ENCODE measurements at regions not wholly inside any gene's neighbourhood (a gene's known extent, or its start where the extent isn't known, plus 50 kb on each side); places are given as distances from the start of the nearest gene placed in this dataset.

DNA sequence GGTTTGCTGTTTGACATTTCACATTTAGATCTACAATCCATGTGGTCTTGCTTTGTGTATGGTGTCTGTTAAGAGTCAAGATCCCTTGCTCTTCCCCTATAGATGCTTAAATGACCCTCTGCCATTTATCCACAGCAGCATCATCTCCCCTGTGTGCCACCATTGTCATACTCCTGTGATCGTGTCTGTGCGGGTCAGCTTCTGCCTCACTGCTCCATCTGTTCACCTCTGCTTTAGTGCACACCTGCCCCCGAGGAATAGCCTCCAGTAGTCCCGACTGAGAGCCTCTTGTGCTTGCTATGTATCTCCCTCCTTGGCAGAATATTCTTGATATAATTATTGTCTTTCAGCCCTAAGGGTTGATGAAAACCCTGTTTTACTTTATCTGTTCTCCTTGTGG lies 551.2 kb downstream of the CDH26 start:
- no peak for DNase-seq (ENCODE audit: low read depth in 2 of 2)

- DNase-seq (ENCODE audit: low read depth in 2 of 2), result no peak
Measured at GRCh38 chr20:60510356-60510755, 552.1 kb downstream of the CDH26 start.

DNA sequence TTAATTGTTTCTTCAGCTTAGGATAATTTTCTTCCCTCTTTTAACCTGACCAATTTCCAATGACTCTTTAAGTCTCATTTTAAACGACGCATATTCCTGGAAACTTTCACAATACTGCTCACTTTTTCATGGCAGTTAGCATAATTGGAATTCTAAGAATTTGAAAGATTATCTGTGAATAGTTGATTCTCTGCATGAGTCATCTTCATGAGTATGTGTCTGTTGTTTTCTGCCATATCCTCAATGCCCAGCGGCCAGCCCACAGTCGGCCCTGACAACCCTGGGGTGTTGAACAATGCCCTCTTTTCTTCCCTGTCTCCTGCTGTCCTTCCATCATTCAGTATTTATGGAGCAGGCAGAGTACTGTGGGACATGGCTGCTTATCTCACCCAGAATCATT lies 554.2 kb downstream of the CDH26 start:
- no peak for DNase-seq (ENCODE audit: low read depth in 2 of 2)

GRCh38 chr20:60513141-60513540 lies 554.9 kb downstream of the CDH26 start:
- DNase-seq (ENCODE audit: low read depth in 2 of 2), result no peak

DNA sequence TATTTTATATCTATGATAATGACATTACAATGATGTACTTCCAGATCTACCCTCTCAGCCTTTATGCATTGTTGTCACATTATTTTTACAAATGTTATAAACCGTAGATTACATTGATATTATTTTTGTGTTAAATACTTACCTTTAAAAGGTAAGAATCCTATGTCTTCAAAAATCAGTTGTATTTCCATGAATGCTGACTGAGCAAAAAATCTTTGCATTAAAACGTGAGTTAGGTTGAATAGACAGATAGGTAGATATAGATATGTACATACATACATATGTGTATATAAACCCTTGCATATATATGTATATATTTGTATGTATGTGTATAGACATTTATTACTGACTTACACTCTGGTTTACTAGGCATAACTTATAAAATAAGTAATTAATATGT lies 558.2 kb downstream of the CDH26 start:
- DNase-seq (ENCODE audit: low read depth in 2 of 2), result no peak

- no peak for DNase-seq (ENCODE audit: low read depth in 2 of 2)
Measured at GRCh38 chr20:60518022-60518421, 559.8 kb downstream of the CDH26 start.

DNA sequence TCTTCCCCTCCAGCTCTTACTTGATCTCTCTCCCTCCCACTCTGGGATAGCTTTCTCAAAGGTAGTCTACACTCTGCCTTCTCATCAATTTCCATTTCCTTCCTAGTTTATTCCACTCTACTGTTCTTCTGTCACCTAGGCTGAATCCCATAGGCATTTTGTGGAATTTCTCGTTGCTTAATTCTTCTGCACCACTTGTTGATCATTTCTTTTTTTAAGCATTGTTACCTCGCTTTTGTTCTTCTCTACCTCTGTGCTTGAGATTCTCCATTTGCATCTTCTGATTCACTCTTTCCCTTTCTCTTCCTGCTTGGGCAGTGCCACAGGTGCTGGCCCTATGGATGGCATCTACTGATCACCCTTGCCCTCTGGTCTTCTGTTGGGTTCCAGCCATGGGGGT lies 567.2 kb downstream of the CDH26 start:
- no peak for DNase-seq (ENCODE audit: low read depth in 2 of 2)

DNA sequence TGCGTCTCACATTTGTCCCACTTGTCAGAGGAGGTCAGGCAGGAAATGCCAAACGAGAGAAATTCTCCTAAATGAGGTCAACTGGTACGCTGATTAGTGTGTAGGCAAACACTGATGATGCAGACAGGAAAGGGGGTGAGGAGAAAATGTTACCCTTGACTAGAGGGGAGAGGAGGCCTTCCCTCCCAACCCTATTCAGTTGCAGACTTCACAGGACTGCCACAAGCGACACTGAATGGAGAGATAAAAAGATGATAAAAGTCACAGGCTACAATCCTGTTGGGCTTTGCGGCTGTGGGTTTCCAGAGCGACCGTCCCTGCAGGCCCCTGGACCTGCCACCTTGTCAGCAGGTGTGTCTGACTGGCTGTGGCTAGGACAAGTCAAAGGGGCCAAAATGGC lies 569.4 kb downstream of the CDH26 start:
- no peak for DNase-seq (ENCODE audit: low read depth in 2 of 2)

- no peak for DNase-seq (ENCODE audit: low read depth in 2 of 2)
Measured at GRCh38 chr20:60528141-60528540, 569.9 kb downstream of the CDH26 start.

DNA sequence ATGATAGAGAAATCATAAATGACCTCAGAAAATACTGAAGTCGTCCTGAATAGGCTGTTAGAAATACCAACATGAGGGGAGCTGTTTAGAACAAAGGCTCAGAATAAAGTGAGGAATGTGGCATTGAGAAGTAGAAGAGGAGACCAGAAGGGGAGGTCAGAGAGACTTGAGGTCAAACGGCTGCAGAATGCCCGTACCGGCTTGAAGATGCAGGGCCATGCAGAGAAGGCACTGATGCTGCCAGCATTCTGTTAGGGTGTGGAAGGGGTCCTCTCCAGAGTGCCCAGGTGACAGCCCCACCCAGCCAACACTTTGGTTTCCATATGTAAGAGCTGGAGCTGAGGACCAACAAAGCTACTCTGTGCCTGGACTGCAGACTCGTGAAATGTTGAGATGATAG lies 570.9 kb downstream of the CDH26 start:
- no peak for DNase-seq (ENCODE audit: low read depth in 2 of 2)

DNA sequence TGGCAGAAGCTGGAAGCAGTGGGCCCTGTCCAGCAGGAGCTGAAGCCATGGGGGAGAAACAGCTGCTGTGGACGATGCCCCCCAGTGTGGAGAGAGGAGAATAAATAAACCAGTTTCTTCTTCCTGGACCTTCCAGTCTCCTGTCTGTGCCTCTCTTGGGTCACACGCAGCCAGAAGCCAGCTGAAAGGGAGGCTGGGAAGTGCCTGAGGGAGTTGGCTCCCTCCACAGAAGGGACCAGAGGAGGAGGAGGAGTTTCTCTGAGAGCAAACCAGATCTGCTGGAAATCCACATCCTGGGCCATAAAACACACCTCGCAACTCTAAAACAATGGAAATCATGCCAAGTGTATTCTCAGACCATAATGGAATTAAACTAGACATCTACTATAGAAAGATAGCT lies 577.0 kb downstream of the CDH26 start:
- no peak for DNase-seq (ENCODE audit: low read depth in 2 of 2)

DNA sequence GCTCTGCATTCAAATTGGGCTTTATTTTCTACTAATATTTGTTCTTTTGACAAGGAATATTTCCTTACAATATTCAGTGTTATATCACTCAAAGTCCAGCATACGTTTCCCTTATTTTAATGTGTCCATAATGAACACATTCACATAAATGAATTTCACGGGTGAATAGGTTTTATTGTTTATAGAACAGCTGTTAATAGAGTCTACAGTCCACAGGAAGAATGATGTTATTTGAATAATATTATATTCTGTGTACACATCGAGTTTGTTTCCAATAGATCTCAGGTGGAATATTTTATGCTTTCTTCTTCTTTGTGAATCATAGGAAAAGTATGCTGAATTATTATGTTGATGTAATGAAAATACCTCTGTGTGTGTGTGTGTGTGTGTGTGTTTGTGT lies 582.4 kb downstream of the CDH26 start:
- no peak for DNase-seq (ENCODE audit: low read depth in 2 of 2)

DNA sequence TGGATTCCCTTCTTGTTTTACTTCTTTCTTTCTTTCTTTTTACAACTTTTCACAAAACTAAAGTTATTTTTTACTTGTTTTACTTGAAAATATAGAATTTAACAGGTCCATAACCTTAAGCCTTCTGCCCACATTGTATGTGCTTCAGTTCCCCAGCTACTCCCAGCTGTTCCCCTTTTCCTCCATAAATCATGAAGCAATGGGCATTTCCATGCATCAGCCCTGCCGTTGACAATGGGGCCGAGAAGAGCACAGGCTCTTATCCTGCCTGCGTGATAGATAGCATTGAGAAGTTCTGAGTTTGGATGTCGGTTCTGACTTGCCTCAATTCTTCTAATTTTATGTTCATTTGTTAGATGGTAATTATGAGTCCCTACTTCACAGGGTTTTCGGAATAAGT lies 583.8 kb downstream of the CDH26 start:
- DNase-seq (ENCODE audit: low read depth in 2 of 2), result no peak

GRCh38 chr20:60543598-60543997 lies 585.4 kb downstream of the CDH26 start:
- DNase-seq (ENCODE audit: low read depth in 2 of 2), result no peak

GRCh38 chr20:60553095-60553494 lies 594.9 kb downstream of the CDH26 start:
- no peak for DNase-seq (ENCODE audit: low read depth in 2 of 2)

GRCh38 chr20:60558486-60558885 lies 600.3 kb downstream of the CDH26 start:
- DNase-seq (ENCODE audit: low read depth in 2 of 2), result no peak

DNA sequence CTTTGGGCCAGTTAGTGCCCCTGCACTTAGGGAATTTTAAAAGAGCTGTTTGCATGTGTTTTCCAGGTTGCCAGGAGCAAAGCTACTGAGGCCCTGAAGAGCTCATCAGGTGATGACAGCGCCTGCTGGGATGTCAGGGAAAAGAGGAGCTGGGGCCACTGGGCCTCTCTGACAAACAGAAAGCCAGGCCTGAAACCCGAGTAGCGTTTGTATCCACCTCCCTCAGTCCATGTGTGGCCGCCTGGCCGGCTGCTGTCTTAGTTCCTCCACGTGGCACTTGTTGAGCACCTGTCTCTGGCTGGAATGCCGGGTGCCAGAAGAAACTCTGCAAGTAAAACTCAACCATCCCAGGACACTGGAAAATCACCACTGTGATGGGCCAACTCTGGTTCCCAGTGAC lies 601.2 kb downstream of the CDH26 start:
- no peak for DNase-seq (ENCODE audit: low read depth in 2 of 2)

- no peak for DNase-seq (ENCODE audit: low read depth in 2 of 2)
Measured at GRCh38 chr20:60561052-60561451, 602.8 kb downstream of the CDH26 start.

- DNase-seq (ENCODE audit: low read depth in 2 of 2), result no peak
Measured at GRCh38 chr20:60565083-60565482, 606.9 kb downstream of the CDH26 start.

- no peak for DNase-seq (ENCODE audit: low read depth in 2 of 2)
Measured at GRCh38 chr20:60565551-60565950, 607.3 kb downstream of the CDH26 start.

DNA sequence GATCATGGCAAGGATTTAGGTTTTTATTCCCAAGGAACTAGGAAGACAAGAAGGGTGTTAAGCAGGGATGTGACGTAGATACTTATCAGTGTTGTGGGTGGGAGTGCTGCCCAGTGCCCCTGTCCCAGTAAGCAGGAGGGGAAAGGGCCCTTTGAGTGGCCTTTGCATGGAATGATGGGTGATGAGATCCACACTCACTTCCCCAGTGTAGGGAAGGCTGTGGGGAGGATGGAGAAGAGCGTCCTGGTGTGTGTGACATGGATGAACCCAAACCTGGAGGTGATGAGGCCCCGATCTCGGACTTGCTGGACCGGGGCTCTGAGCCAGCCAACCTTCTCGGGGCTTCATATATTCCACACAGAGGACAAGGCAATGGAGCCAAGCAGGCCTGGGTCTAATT lies 610.9 kb downstream of the CDH26 start:
- DNase-seq (ENCODE audit: low read depth in 2 of 2), result no peak

DNA sequence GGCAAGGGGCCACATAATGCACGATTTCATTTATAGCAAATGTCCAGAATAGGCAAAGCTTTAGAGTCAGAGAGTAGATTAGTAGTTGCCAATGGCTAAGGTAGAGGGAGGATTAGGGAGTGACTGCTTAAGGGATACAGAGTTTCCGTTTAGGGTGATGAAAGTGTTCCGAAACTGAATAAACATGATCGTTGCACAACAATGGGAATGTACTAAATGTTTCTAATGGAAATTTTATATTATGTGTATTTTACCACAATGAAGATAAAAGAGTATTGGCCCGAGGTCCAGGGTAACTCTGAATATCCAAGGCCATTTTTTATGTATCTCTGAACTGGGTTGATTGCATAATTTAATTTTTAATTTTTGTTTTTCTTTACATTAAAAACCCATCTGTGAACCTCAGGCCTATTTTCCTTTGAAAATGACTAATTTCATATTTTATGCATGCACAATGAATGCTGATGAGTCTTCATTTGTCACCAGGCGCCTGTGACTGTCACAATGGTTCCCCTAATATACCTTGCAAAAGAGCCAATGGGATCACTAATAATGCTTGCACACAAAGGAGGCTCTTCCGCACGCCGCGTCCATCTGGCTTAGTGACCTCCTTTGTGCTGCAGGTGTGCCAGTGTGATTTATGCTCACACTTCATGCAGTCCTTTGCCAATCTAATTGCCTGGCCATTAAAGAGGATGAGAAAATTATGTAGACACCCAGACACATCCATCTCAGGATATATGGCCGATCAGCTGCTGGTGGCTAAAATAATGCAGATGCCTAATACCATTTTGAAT lies 612.5 kb downstream of the CDH26 start:
- DNase-seq (ENCODE audit: low read depth in 2 of 2), result no peak

DNA sequence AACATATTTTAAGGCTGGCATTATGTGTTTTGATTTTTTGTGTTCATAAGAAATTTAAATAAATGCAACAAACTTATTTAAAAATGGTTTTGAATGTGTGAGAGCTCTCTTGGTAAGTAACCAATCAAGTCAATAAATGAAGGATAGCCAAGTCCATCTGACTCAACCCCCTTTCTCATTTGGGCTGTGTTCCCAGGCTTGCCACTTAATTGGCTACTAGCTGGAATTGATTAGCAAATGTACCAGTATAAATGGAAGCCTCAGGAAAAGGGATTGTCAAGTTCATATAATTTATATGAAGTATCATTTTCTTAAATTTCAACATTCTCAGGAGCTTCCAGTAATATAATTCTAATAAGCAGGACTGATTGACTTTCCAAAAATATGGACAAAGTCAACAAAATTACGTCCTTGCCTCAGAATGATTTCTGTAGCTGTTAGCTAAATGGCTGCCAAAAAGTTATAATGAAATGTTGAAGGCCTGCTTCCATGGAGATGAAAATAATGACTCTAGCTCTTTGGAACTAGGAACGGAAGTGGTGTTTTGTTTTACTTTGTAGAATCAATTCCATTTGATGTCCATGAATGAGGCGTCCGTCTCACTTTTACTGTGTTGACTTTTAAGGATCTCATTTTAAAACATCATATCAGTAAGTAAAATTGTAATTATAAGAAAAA lies 614.9 kb downstream of the CDH26 start:
- DNase-seq (ENCODE audit: low read depth in 2 of 2), result no peak

DNA sequence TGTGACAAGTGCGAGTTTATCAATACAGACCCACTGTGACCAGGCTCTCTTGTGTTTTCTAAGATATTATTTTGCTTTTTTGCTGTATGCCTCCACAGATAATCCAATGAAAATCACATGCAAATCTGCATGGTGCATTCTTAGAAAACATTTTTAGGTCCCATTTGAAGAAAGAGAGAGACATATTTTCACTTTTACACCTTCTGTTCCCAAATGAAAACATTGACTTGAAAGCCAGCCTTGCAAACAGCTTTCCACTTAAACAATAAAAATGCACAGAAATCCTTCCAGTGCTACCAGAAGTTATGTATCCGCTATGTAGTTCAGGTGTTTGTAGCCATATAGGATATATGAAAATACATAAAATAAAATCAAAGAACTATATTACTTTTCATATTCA lies 618.0 kb downstream of the CDH26 start:
- no peak for DNase-seq (ENCODE audit: low read depth in 2 of 2)

All from stimulated activated CD8-positive, alpha-beta memory T cell treated with anti-CD3 and anti-CD28 coated beads, Interleukin-7, amount 100 ng/mL, for 1 hour (primary cell).